Motor neuron (in vitro differentiated cells): ENCODE measurements at regions not wholly inside any gene's neighbourhood (a gene's known extent, or its start where the extent isn't known, plus 50 kb on each side); places are given as distances from the start of the nearest gene placed in this dataset.
"Not testable (repeated sequence)": the region's sequence is repeated elsewhere in the genome, so short reads cannot be mapped to it uniquely, and the experiment has no call there.

ENCODE experiments used
- ATAC-seq, 8 experiments: fragments of 200-7000 bp; cut with Tn5 transposase; replicated peaks in 6 of 8; 2 replicates each; pipeline ENCODE4 v1.8.0; 2021; ENCODE audit warnings: mild to moderate bottlenecking in 8 of 8, moderate library complexity in 8 of 8
- H3K27ac ChIP-seq, 2 donors: fragments of 250-450 bp; sonication (Bioruptor Pico); 2 replicates each; pipeline ENCODE4 v1.9.0; 2021; ENCODE audit warnings: antibody characterized with exemption in 2 of 2, mild to moderate bottlenecking in 2 of 2, moderate library complexity in 1 of 2
- H3K4me1 ChIP-seq, 2 donors: fragments of 250-450 bp; sonication (Bioruptor Pico); replicated peaks in 1 of 2; 2 replicates each; pipeline ENCODE4 v1.6.1; 2021; ENCODE audit warnings: antibody characterized with exemption in 2 of 2, mild to moderate bottlenecking in 2 of 2, moderate library complexity in 1 of 2
- H3K4me3 ChIP-seq, 5 donors: fragments of 250-450 bp; sonication (Bioruptor Pico); 2 replicates each; pipeline ENCODE4 v1.9.0; 2021; ENCODE audit warnings: antibody characterized with exemption in 5 of 5, mild to moderate bottlenecking in 5 of 5, moderate library complexity in 4 of 5
- WGBS, 10 experiments: fragments of 450-650 bp; shearing (Covaris generic); methylation state at CpG; one replicate each; pipeline ENCODE4 v1.0.0; 2022; 5-methylcytosine and 5-hydroxymethylcytosine counted together
- in situ Hi-C, 9 experiments: fragments of 400-800 bp; cut with MboI; loops; one replicate each; pipeline ENCODE4 v1.15.0; 2021; ENCODE audit warnings: low sequenced_read_pairs in 9 of 9, low pct_unique_long_range_greater_than_20kb in 2 of 9; ENCODE audit not compliant: unreplicated experiment in 9 of 9

DNA sequence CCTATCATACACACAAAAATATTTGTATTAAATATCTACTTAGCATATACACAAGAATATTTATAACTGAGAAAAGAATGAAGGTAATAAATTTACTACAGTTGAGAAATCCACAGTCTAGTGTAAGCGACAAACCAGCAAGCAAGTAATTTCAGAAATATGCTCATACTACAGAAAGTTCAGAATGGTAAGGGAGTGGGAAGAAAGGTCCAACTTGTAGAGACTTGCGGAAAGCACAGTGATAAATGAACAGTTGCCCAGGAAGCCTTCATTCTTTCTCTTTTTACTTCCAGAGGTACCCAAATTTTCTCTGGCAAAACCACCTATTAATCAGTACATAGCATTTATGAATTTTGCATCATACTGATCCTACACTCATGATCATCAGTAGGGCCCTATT lies 438.1 kb upstream of the PCDH10 start:
- WGBS, 10 experiments, result 40 to 100% (median 83%) methylated on average over 1 to 2 of the region's 2 CpGs; no CpG with 5 or more reads in 5 of the 10 experiments
- H3K4me1 ChIP-seq, result no peaks in the 10 kb centered on the region
- in situ Hi-C loops, result no loop called here
- H3K4me3 ChIP-seq, result no peak overlapping the region
- H3K27ac ChIP-seq, result no peak overlapping the region
- ATAC-seq, result no peak

DNA sequence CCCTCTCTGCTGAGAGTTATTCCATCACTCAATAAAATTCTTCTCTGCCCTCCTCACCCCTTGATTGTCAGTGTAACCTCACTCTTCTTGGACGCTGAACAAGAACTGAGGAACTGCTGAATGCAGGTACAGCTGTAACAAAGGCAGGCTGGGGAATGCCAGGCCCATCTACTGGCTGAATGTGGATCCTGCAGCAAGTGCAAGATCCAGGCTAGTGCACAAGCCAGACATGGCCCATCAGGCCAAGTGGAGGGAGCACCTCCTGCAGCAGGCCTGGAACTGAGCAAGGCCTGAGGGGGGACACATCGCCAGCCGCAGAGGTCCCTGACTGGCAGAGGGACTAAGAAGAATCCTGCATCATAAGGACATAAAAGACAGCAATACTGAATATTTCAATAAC lies 411.8 kb upstream of the PCDH10 start:
- Histone ChIP-seq H3K27ac (no peak overlapping the region), H3K4me3 (no peak overlapping the region), H3K4me1 (peaks cover 0 to 2% of the 10 kb centered on the region in 2 donors)
- ATAC-seq, result no peak
- 0 to 100% (median 54%) methylated on average over 1 to 3 of the region's 3 CpGs; no CpG with 5 or more reads in 6 of the 10 experiments for WGBS, 10 experiments
- in situ Hi-C loops, result no loop called here

- in situ Hi-C loops, result no loop called here
- Histone ChIP-seq H3K27ac (no peak overlapping the region), H3K4me1 (no peaks in the 10 kb centered on the region), H3K4me3 (no peak overlapping the region)
- ATAC-seq, result no peak
Measured at GRCh38 chr4:132759199-132759780, 389.8 kb upstream of the PCDH10 start.

DNA sequence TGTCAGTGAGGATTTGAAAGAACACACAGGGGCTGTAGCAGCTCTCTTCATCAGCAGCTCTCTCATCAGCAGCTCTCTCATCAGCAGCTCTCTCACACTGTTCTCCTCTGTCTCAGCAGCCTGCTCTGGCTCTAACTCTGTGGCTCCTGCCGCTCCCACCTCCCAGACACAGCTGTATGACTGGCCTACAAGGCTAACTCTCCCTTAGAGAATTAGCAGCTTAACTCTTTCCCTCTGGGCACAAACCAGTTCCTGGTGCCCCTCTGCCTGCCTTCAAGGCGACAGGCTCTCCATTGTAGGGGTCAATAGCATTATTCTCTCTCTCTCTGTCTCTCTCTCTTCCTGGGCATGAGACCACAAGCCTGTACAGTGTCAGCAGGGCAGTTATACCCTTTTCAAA lies 385.6 kb upstream of the PCDH10 start:
- 0 to 100% (median 83%) methylated on average over 1 to 2 of the region's 2 CpGs; no CpG with 5 or more reads in 2 of the 10 experiments for WGBS, 10 experiments
- H3K4me3 ChIP-seq, result no peak overlapping the region
- no peaks in the 10 kb centered on the region for H3K4me1 ChIP-seq
- ATAC-seq, result no peak
- in situ Hi-C loops, result no loop called here
- H3K27ac ChIP-seq, result no peak overlapping the region

- Histone ChIP-seq H3K4me3 (no peak overlapping the region), H3K27ac (no peak overlapping the region), H3K4me1 (no peaks in the 10 kb centered on the region)
- 0 to 100% (median 83%) methylated on average over 1 of the region's 1 CpG; no CpG with 5 or more reads in 1 of the 10 experiments for WGBS, 10 experiments
- in situ Hi-C loops, result no loop called here
- ATAC-seq, result peak in 2 of 8 experiments; percentile 44 to 64
Measured at GRCh38 chr4:132767901-132768300, 381.2 kb upstream of the PCDH10 start.

GRCh38 chr4:132770776-132771175 lies 378.3 kb upstream of the PCDH10 start:
- in situ Hi-C loops, result no loop called here
- no peak overlapping the region for H3K4me3 ChIP-seq
- no peak for ATAC-seq
- H3K27ac ChIP-seq, result no peak overlapping the region
- no peaks in the 10 kb centered on the region for H3K4me1 ChIP-seq
- WGBS, 10 experiments, result 0 to 100% (median 80%) methylated on average over 1 to 2 of the region's 2 CpGs; no CpG with 5 or more reads in 1 of the 10 experiments

DNA sequence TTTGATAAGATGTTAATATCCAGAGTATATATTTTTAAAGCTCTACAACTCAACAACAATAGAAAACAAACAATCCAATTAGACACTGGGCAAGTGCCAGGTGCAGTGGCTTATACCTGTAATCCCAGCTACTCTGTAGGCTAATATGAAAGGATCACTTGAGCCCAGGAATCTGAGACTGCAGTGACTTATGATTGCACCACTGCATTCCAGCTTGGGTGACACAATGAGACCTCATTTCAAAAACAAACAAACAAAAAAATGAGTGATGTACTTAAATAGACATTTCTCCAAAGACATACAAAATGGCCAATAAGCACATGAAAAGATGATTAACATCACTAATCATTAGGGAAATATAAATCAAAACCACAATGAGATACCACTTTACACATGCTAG lies 356.8 kb upstream of the PCDH10 start:
- Histone ChIP-seq H3K27ac (no peak overlapping the region), H3K4me3 (no peak overlapping the region), H3K4me1 (no peaks in the 10 kb centered on the region)
- ATAC-seq, result no peak
- in situ Hi-C loops, result no loop called here

DNA sequence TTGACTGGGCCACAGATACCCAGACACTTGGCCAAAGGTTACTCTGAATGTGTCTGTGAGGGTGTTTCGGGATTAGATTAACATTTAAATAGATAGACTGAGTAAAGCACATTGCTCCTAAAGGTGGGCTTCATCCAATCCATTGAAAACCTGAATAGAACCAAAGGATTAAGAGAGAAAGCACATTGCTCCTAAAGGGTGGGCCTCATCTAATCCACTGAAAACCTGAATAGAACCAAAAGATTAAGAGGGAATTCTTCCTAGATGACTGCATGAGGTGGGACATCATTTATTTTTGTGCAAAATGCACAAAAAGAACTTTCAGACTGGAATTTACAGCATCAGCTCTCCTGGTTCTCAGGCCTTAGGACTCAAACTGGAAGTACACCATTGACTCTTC lies 351.2 kb upstream of the PCDH10 start:
- ATAC-seq, result no peak
- in situ Hi-C loops, result no loop called here
- Histone ChIP-seq H3K4me3 (no peak overlapping the region), H3K4me1 (no peaks in the 10 kb centered on the region), H3K27ac (no peak overlapping the region)
- 0 to 100% (median 55%) methylated on average over 1 of the region's 1 CpG; no CpG with 5 or more reads in 3 of the 10 experiments for WGBS, 10 experiments

GRCh38 chr4:132809298-132810032 lies 339.6 kb upstream of the PCDH10 start:
- WGBS, 10 experiments, result 3 to 100% (median 65%) methylated on average over 1 to 12 of the region's 16 CpGs; no CpG with 5 or more reads in 2 of the 10 experiments
- Histone ChIP-seq H3K4me3 (no peak overlapping the region), H3K27ac (no peak overlapping the region), H3K4me1 (no peaks in the 10 kb centered on the region)
- ATAC-seq, result no peak
- in situ Hi-C loops, result no loop called here

DNA sequence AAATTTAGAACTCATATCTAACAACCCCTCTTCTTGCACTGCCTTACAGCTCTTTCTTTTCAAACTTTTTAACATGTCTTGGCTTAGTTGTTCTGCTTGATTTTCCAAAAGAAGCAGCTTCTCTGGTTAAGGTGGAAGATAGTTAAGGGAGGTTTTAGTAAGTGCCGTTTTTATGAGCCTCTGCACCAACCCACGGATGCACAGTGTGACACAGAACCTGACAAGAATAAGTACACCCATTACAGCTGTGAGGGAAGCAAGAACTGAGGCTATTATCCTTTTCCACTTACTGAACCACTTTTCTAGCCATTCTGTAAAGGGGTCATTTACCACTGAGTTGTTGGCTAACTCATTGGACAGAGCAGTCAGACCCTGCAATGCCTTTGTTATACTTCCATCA lies 336.0 kb upstream of the PCDH10 start:
- H3K4me3 ChIP-seq, ATAC-seq, H3K4me1 ChIP-seq, H3K27ac ChIP-seq, in situ Hi-C loops: not testable (repeated sequence)
- WGBS, 10 experiments, result 0 to 94% (median 39%) methylated on average over 2 of the region's 2 CpGs; no CpG with 5 or more reads in 5 of the 10 experiments

DNA sequence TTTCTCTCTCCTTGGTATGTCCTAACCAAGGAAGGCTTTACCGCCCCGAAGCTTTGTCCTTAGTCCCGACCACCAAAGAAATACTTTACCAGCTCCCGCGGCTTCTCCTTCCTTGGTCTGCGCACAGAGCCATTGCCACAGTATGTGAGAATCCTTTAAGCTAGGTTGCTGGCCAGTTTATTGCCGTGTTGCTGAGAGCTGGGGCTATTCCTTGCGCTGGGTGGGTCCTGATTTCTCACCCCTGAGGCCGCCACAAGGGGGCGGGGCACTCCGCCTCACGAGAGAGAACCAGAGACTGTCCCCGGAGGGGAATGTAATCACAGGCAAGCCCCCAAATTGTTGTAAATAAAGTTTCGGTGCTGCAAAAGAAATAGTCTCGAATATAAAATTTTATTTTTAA lies 331.0 kb upstream of the PCDH10 start:
- 38 to 93% (median 69%) methylated on average over 4 to 8 of the region's 15 CpGs; no CpG with 5 or more reads in 6 of the 10 experiments for WGBS, 10 experiments
- no peak for ATAC-seq
- Histone ChIP-seq H3K4me1 (no peaks in the 10 kb centered on the region), H3K27ac (no peak overlapping the region), H3K4me3 (no peak overlapping the region)
- in situ Hi-C loops, result no loop called here

GRCh38 chr4:132823419-132823818 lies 325.7 kb upstream of the PCDH10 start:
- H3K27ac ChIP-seq, result no peak overlapping the region
- WGBS, 10 experiments, result 0 to 100% (median 70%) methylated on average over 1 of the region's 1 CpG; no CpG with 5 or more reads in 4 of the 10 experiments
- H3K4me3 ChIP-seq, result no peak overlapping the region
- H3K4me1 ChIP-seq, result no peaks in the 10 kb centered on the region
- in situ Hi-C loops, result no loop called here
- ATAC-seq, result peak in 2 of 8 experiments; percentile 37 to 62

- ATAC-seq, result peak in 2 of 8 experiments; percentile 66 to 83
- WGBS, 10 experiments, result 10 to 95% (median 78%) methylated on average over 2 to 8 of the region's 8 CpGs
- Histone ChIP-seq H3K27ac (no peak overlapping the region), H3K4me3 (no peak overlapping the region), H3K4me1 (no peaks in the 10 kb centered on the region)
- in situ Hi-C loops, result no loop called here
Measured at GRCh38 chr4:132824761-132825160, 324.3 kb upstream of the PCDH10 start.

GRCh38 chr4:132827522-132827921 lies 321.6 kb upstream of the PCDH10 start:
- Histone ChIP-seq H3K4me1 (no peaks in the 10 kb centered on the region), H3K27ac (no peak overlapping the region), H3K4me3 (no peak overlapping the region)
- 0 to 100% (median 54%) methylated on average over 1 to 4 of the region's 4 CpGs for WGBS, 10 experiments
- in situ Hi-C loops, result no loop called here
- no peak for ATAC-seq
